GM12874 (cell line): ENCODE measurements at regions not wholly inside any gene's neighbourhood (a gene's known extent, or its start where the extent isn't known, plus 50 kb on each side); places are given as distances from the start of the nearest gene placed in this dataset.

Experiments
- TF ChIP-seq, protein P1 (sequence below): IDR thresholded peaks from 2 replicates; pipeline ENCODE4 v1.5.1; 2011; ENCODE audit warnings: low read depth, mild to moderate bottlenecking, control low read depth, low read length, moderate library complexity; ENCODE audit not compliant: insufficient read depth

DNA sequence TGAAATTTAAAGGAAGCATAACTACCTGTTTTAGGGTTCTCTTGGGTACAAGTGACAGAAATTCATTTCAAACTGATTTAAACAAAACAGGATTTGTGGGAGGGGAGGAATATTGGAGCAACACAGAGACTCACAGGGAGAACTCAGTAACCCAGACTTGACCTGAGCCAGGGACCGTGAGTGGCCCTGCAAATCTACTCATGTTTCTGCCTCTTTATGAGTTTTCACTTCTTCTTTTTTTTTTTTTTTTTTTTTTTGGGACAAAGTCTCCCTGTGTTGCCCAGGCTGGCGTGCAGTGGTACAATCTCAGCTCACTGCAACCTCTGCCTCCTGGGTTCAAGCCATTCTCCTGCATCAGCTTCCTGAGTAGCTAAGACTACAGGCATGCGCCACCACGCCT lies 405.6 kb upstream of the ZNF608 start:
- TF ChIP-seq, protein P1, sequence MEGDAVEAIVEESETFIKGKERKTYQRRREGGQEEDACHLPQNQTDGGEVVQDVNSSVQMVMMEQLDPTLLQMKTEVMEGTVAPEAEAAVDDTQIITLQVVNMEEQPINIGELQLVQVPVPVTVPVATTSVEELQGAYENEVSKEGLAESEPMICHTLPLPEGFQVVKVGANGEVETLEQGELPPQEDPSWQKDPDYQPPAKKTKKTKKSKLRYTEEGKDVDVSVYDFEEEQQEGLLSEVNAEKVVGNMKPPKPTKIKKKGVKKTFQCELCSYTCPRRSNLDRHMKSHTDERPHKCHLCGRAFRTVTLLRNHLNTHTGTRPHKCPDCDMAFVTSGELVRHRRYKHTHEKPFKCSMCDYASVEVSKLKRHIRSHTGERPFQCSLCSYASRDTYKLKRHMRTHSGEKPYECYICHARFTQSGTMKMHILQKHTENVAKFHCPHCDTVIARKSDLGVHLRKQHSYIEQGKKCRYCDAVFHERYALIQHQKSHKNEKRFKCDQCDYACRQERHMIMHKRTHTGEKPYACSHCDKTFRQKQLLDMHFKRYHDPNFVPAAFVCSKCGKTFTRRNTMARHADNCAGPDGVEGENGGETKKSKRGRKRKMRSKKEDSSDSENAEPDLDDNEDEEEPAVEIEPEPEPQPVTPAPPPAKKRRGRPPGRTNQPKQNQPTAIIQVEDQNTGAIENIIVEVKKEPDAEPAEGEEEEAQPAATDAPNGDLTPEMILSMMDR: no peak

DNA sequence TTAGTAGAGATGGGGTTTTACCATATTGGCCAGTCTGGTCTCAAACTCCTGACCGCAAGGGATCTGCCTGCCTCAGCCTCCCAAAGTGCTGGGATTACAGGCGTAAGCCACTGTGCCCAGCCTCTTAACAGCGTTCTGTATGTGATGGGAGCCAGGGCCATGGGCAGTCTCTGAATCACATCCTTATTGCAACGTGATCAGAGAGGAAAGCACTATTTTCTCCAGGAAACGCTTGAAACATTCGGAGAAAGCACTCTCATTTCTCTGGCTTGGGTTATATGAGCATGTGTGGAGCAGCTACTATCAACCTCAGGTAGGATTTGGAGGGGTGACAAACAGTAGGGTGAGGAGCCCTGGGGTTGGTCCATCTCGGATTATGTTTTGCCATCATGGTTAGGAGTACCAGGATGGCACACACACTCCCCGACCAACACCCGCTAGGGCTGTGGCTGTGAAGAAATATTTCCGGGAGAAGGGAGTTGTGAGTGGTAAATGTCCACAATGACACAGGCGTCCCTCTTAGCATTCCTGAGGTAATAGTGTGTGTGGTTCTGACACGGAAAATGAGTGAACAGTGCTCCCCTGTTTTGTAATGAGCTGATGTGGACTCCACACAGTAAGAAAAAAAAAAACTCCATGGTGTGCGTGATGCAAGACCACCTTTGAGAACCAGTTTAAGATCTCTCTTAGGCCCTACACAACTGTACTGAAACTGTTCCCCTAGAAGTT lies 406.2 kb upstream of the ZNF608 start:
- TF ChIP-seq, protein P1: no peak

DNA sequence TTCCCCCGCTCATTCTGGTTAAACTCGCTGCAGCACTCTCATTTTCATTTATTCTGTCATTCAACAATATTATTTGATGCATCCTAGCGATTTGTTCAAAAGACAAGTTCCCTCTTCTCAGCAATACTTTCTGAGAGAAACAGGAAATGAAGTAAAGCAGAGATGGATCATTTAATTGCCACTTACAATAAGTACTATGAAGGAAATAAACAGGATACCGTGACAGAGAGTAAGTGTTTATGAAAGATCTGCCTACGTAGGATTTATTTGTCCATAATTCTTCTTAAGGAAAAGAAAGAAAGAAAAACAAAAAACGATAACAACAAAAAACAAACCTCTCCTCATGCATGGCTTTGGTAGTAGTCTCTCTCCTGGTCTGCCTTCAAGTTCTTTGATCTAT lies 406.8 kb upstream of the ZNF608 start:
- TF ChIP-seq, protein P1: no peak

DNA sequence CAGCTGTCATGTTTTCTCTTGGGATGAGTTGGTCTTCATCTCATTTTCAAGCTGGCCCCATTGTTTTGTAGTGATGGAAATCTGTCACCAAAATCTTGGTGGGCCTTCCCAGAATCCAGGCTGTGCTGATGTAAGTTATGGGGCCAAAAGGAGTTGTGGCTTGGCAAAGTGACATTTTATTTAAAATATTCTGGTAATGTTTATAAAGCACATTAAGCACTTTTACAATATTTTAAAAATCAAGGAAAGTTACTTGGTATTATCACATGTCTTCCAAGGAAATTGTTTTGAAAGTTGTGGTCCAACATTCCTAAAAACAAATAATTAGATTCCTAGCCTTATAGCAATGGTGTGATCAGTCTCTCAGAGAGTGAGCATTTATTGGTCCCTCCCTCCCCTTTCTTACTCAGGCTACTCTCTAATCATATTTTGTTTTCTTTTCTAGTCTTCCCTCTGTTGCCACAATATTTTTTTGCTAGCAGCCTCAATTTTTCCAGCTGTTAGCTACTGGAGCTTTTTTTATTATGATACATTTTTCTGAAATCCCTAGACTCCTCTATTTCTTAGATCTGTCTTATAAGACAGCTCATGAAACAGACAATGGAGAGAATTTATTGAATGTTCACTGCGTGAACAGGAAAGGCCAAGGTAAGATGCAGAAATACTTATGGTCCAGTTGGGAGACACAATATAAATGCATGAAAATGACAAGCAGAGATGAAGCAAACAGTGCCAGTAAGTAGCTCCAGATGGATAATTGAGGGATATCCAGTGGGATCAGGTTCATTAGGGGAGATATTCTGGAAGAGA lies 408.1 kb upstream of the ZNF608 start:
- TF ChIP-seq, protein P1: no peak

DNA sequence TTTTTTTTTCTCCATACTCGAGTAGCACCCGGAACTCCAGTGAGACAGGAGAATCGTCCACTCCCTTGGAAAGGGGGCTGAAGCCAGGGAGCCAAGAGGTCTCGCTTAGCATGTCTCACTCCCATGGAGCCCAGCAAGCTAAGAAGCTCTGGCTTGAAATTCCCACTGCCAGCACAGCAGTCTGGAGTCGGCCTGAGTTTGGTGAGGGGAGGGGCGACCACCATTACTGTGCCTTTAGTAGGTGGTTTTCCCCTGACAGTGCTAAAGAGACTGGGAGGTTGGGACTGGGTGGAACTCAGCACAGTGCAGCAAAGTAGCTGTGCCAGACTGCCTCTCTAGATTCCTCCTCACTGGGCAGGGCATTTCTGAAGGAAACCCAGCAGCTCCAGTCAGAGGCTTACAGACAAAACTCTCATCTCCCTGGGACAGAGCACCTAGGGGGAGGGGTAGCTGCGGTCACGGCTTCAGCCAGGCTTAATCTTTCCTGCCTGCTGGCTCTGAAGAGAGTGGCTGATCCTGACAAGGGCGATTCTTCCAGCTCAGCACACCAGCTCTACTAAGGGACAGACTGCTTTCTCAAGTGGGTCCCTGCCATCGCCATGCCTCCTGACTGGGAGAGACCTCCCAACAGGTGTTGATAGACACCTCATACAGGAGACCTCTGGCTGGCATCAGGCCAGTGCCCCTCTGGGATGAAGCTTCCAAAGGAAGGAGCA lies 414.5 kb upstream of the ZNF608 start:
- TF ChIP-seq, protein P1: no peak

DNA sequence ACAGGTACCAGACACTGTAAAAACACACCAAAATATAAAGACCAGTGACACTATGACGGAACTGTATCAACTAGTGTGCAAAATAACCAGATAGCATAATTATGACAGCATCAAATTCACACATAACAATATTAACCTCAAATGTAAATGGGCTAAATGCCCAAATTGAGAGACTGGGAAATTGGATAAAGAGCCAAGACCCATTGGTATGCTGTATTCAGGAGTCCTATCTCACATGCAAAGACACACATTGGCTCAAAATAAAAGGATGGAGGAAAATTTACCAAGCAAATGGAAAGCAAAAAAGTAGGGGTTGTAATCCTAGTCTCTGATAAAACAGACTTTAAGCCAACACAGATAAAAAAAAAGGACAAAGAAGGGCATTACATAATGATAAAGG lies 416.3 kb upstream of the ZNF608 start:
- TF ChIP-seq, protein P1: no peak

DNA sequence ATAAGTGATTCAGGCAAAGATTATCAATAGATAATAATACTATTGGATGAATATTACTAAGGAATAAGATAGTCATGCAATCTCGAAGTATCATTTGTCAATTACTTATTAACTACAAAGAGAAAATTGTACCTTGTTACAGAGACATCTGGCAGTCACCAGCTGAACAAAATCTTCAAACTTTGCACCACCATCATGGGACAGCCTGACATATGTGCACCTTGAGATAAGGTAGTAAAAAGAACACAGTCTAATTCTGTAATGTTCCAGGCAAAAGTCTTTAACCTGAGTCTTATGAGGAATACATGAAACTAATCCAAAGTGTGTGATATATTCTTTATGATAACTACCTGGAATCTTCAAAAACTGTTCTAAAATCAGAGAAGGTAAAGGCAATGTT lies 423.0 kb upstream of the ZNF608 start:
- TF ChIP-seq, protein P1: no peak
